ENCODE measurements at regions not wholly inside any gene's neighbourhood (a gene's known extent, or its start where the extent isn't known, plus 50 kb on each side); places are given as distances from the start of the nearest gene placed in this dataset.

GRCh38 chr12:86445356-86445755 lies 189.2 kb upstream of the MGAT4C start:
- TF ChIP-seq CTCF (IDR thresholded peaks at IDR 0.05; ENCODE audit: low read depth, low read length), result no peak
- DNase-seq (ENCODE audit: low read depth in 2 of 2), result no peak
- H3K4me3 ChIP-seq (replicated peaks in 1 of 2; ENCODE audit: low read depth in 2 of 2, low read length in 2 of 2), result no peak overlapping the region

- TF ChIP-seq CTCF (IDR thresholded peaks at IDR 0.05; ENCODE audit: low read depth, low read length), result no peak
- DNase-seq (ENCODE audit: low read depth in 2 of 2), result peak in 1 of 2 donors; percentile 6
- H3K4me3 ChIP-seq (replicated peaks in 1 of 2; ENCODE audit: low read depth in 2 of 2, low read length in 2 of 2), result no peak overlapping the region
Measured at GRCh38 chr12:86435053-86435452, 178.9 kb upstream of the MGAT4C start.

- no peak overlapping the region for H3K4me3 ChIP-seq (replicated peaks in 1 of 2; ENCODE audit: low read depth in 2 of 2, low read length in 2 of 2)
- no peak for TF ChIP-seq CTCF (IDR thresholded peaks at IDR 0.05; ENCODE audit: low read depth, low read length)
Measured at GRCh38 chr12:86429824-86430223, 173.6 kb upstream of the MGAT4C start.

GRCh38 chr12:86421333-86421732 lies 165.1 kb upstream of the MGAT4C start:
- no peak for DNase-seq (ENCODE audit: low read depth in 2 of 2)
- TF ChIP-seq CTCF (IDR thresholded peaks at IDR 0.05; ENCODE audit: low read depth, low read length), result no peak
- H3K4me3 ChIP-seq (replicated peaks in 1 of 2; ENCODE audit: low read depth in 2 of 2, low read length in 2 of 2), result no peak overlapping the region

More at GRCh38 chr12:86429824-86430223, 173.6 kb upstream of the MGAT4C start:
- DNase-seq (ENCODE audit: low read depth in 2 of 2), result no peak

- no peak for DNase-seq (ENCODE audit: low read depth in 2 of 2)
- no peak for TF ChIP-seq CTCF (IDR thresholded peaks at IDR 0.05; ENCODE audit: low read depth, low read length)
- H3K4me3 ChIP-seq (replicated peaks in 1 of 2; ENCODE audit: low read depth in 2 of 2, low read length in 2 of 2), result no peak overlapping the region
Measured at GRCh38 chr12:86414201-86414600, 158.0 kb upstream of the MGAT4C start.

- DNase-seq (ENCODE audit: low read depth in 2 of 2), result no peak
- TF ChIP-seq CTCF (IDR thresholded peaks at IDR 0.05; ENCODE audit: low read depth, low read length), result no peak
- no peak overlapping the region for H3K4me3 ChIP-seq (replicated peaks in 1 of 2; ENCODE audit: low read depth in 2 of 2, low read length in 2 of 2)
Measured at GRCh38 chr12:86411710-86412109, 155.5 kb upstream of the MGAT4C start.

GRCh38 chr12:86407620-86408208 lies 151.5 kb upstream of the MGAT4C start:
- no peak overlapping the region for H3K4me3 ChIP-seq (replicated peaks in 1 of 2; ENCODE audit: low read depth in 2 of 2, low read length in 2 of 2)
- no peak for DNase-seq (ENCODE audit: low read depth in 2 of 2)
- no peak for TF ChIP-seq CTCF (IDR thresholded peaks at IDR 0.05; ENCODE audit: low read depth, low read length)
